Endothelial cell of hepatic sinusoid (primary cell): ENCODE measurements at regions not wholly inside any gene's neighbourhood (a gene's known extent, or its start where the extent isn't known, plus 50 kb on each side); places are given as distances from the start of the nearest gene placed in this dataset.

Experiments
- in situ Hi-C: cut with HindIII; loops from 2 replicates; pipeline ENCODE4 v1.10.0; 2017; ENCODE audit warnings: low sequenced_read_pairs

DNA sequence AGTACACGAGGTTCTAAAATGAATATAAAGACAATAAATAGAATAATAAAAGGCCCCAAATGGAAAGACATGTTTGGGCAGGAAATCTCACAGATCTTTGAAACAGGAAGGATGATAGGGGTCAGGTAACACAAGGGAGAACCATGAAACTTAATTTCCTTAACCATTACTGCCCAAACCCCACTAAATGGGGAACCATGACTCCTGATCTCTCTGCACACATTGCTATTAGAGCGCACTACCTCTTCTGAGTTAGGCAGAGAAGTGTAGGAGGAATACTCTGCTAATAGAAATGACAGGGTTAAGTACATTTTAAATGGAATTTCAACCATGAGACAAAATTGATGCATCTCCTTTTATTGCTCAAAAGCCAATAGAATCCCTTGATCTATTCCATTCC lies 213.7 kb upstream of the SETBP1 start:
- in situ Hi-C loops: no loop called here

DNA sequence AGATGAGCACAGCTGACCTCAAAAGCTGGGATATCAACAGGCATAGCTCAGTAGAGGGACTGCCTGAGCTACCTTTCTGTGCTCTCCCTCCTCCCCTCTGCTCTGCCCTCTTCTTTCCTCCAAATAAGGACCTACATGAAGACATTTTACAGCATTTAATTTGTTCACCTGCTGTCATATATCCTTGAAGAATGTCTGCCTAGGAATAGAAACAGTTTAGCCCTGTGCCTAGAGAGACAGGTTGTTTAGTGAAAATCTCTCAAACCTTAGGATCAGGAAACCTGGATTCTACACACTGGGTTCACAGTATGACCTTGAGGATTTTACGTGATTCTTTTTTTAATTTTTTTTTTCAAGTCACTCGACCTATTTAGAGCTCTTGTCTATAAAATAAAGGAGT lies 213.0 kb upstream of the SETBP1 start:
- in situ Hi-C loops: no loop called here

DNA sequence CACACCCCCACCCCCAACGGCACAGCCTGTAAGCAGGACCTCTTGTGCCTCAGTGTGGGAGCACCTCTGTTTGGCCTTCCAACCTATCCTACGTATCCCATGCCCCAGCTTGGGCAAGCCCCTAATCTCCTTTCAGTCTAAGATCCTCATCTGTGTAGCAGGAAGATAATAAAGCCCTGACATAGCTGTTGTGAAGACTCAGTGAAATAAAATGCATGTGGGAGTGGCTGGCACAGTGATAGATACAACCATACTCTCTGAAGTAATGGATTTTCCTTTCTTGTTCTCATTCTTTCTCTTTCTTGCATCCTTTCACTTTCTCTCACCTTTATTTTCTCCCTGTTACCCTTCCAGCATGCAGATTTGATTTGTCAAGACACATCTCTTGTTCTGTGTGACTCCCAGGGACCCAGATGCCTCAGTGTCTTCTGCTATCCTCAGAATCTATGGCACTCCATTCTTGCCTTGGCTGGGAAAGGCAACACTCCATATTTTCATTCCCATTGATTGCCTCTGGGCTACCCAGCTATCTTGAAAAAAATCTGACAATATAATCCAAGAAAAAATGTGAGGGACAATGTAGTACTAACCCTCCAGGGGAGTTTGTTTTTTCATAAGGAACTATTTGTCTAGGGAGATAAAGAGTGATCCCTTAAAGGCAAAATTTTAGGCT lies 207.2 kb upstream of the SETBP1 start:
- in situ Hi-C loops: no loop called here

DNA sequence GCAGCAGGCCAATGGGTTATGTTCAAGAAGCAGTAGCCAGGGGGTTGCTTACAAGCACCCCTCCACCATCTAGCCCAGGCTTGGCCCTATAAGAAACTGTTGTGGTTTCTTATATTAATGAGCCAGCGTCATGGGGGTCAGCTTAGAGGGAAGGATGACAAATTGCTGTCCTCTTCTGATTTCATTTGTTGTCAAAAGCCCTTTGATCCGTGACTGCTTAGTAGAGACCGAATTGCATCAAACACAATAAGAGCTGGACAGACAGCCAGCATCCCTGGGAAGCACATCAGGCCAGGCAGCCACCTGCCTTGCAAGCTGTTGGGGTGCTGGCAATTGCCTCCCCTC lies 206.6 kb upstream of the SETBP1 start:
- in situ Hi-C loops: no loop called here

DNA sequence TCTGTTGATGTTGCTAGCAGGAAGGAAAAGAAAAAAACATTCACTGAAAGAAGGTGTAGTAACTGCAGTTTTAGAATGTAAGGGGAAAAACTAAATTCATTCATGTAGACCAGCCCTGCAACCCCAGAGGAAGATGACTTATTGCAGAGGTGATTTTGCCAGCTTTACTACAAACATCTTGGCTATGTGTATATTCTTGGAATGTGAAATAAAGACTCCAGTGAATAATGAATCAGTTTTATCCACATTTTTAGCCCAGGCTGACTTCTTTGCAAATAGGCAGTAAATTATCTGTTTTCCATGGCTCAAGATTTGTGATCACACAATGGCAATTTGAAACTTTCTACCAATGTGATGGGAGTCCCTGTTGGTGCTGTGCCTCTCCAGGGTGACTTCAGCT lies 206.1 kb upstream of the SETBP1 start:
- in situ Hi-C loops: no loop called here

DNA sequence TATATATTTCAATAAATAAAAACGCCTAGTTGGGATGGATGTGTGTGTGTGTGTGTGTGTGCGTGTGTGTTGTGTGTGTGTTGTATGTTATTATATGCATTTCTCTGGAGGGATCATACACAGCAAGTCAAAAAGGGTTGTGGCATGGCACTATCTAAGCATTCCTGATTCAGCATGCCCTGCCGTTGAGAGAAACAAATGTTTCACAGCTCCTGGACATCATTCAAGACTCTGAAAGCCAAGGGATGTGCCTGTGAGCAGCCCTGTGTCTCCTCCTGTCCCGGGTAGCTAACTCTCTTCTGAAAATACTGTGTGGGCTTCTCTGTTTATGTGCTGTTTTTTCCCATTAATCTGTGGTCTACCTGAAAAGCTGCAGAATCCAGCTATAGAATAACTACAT lies 197.9 kb upstream of the SETBP1 start:
- in situ Hi-C loops: no loop called here

DNA sequence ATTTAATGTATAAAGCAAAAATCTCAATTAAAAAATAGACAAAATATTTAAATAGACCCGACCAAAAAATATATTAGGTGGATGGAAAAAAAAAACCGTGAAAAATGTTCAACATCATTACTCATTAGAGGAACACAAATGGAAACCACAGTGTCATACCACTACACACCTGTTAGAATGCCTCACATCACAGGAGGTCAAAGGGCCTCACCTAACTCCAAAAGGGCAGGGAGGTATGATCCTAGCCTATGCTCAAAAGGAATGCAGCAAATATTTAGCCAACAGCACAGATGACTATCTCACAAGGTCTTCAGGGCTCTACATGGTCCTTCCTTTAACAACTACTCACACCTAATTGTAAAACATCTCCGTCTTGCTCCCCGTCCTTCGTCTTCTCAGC lies 185.5 kb upstream of the SETBP1 start:
- in situ Hi-C loops: no loop called here

DNA sequence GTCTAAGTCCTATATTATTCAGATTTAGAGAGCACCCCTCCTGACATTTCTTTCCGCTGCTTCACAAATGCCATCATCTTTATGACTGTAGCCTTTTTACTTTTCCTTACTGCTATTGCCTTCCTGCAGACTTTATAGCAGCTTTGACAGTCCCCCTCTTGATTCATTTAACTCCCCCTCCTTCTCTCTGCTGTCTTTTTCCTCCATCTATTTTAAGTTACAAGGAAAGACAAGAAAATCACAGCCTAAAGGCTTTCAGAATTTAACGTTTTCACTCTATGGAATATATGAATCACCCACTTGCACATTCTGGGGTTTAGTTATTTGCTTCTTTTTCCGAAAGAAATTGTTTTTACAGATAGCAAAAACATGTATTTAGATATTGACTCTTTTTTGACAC lies 183.4 kb upstream of the SETBP1 start:
- in situ Hi-C loops: no loop called here

DNA sequence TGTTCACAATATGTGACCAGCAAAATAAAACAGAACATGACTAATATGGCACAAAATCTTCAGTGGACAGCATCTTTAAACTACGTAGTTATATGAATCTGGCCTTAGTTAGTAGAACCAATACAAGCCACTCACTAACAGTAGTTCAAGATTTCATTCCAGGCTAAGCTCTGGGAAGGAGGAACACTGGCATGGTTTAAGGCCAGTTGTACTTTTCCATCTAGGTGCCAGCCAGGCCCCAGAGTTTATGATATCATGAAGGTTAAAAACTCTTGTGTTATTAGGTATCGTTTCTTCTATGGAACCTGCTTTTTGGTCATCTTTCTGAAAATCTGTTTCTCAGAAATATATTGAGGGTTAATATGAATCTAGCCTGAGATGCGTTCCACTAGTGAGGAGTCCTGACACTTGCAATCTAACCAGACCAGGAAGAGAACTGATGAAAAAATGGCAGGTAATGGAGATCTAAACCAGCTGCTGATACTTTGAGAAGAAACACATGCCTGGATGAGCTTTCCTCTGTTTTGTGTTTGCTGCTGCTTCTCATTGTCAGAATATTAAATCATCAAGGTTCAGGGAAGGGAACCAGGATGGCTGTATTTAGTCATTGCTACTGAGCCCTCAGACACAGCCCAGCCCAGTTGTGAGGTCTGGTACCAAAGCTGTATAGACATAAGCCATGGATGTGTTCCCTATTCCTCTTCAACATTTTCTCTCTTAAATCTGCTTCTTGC lies 182.8 kb upstream of the SETBP1 start:
- in situ Hi-C loops: no loop called here

DNA sequence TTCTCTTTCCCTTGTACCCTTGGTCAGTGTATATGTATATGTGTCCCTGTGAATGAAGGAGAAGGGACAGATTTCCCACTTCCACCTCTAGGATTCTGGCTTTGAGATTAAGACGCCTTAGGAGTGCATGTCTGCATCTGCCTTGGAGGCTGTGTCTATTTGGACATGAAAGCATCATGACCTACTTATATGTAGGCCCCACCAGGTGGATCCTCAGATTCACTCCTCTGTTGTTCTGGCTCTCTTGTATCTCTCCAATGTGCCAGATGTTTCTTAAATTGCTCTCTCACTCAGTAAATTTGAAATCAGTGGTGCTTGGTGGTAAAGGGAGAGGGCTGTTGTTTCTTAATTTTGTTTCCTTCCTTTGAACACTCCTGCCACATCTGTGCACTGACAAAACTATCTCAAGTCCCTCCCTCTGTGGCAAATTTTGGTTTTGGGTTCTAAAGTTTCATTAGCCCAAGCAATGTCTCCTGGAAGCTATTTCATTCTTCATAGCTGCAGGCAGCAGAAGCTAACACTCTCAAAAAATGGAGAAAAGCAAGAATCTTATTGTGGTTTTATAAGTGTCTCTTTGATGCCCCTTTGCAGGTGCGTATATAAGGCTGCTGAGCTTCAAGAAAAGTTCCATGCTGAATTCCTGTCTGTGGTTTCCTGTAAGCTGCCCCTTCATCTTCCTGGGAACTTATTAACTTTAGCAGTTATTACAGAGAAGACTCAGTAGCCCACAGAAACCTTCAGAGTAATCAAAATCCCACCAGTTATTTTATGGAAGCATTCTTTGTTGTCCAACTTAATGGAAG lies 179.7 kb upstream of the SETBP1 start:
- in situ Hi-C loops: no loop called here

DNA sequence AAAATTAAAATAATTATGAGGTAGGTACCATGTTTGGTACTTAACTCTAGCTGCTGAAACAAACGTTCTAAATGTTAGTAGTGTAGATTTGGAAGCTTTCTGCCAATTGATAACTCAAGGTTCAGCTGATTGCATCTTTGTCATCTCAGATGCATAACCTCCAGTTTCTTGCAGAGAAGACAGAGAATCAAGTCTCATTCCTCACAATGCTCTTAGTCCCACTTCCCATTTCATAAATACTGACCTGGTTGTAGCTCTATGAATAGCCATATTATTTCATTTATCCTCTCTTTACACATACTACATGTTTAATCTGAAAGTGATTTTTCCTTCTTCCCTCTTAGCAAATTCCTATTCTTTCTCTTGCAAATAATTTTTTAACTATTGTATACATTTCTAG lies 178.5 kb upstream of the SETBP1 start:
- in situ Hi-C loops: no loop called here

DNA sequence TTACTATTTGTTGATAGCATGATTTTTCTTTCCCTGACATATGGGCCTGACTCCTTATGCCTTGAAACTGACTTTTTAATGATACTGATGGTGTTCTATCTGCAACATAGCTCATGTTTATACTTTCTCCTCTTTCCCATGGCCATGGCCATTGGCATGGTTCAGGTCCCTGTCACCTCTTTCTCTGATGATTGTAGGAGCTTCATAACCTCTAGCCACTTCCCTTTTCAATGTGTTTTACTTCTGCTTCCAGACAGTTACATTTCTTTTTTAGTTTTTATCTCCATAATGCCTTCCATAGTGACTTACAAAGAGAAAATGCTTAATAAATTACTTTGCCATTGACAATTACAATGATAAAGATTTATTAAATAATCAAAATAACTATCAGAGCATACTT lies 177.9 kb upstream of the SETBP1 start:
- in situ Hi-C loops: no loop called here

DNA sequence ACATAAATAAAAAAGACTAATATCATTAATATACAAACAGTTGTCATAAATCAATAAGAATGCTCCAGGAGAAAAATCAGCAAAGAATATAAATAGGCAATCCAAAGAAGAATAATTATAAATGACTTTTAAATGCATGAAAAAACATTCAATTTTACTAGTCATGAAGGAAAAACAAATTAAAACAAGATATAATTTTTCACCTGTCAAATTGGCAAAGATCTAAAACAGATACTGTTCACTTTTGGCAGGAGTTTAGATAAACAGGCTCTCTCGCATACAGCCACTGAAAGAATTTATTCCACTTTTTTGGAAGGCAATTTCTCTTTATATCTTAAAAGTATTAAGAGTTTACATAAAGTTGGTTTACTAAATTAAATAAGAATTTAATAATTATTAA lies 176.8 kb upstream of the SETBP1 start:
- in situ Hi-C loops: no loop called here

DNA sequence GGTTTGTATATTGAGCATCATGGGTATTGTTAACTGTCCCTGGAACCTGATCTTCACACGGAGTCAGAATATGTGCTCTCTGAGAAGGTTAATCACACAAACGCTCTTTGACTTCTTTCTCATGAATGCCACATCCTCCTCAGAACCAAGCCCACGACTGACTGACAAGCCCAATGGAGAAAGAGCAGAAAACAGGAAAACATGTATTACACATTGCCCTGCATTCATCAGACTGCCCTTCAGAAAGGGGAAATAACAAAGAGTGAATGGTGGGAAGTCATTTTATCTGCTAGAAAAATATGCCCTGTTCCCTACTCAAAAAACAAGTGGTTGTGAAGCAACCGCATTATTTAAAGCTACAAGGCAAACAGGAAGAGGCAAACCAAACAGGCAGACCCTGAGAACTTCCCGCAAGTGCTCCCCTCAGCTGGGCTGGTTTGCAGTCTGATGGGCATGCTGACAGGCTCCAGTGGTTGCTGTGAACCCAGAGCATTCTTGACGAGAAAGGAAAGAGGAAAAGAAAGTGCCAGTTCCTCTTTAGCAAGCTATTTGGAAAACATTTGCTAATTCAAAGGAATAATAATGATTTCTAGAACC lies 172.9 kb upstream of the SETBP1 start:
- in situ Hi-C loops: no loop called here

DNA sequence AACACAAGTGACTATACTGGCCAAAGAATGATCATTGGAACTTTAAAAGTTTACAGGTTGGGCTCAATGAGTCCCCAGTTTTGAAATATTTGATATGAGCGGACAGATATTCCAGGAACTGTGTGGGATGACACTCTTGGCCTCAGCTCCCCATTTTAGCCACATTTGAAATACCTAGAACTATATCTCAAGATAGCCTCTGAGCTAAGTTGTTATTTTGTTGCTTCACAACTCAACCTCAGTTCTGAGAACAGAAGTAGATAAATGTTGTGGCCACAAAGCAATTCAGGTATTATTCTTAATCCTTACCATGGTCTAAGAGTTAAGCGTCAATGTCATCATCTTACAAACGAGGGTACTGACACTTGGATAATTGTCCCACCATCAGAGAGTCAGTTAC lies 172.2 kb upstream of the SETBP1 start:
- in situ Hi-C loops: no loop called here

DNA sequence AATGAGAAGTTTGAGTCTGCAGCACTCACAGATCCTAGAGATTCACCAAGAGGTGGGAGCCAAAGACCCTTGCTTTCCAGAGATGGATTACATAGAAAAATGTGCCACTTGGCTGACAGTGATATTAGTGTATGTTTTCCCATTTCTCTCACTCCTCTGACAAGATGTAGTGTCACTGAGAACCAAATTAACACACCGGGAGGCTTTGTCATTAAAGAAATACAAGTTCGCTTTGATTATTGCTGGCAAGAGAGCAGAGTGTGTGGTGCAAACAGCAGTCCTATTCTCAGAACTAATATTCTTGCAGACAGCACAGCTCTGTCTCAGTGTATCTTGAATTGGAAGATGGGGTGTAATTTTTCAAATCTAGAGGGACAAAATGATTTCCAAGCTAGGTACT lies 171.6 kb upstream of the SETBP1 start:
- in situ Hi-C loops: no loop called here

DNA sequence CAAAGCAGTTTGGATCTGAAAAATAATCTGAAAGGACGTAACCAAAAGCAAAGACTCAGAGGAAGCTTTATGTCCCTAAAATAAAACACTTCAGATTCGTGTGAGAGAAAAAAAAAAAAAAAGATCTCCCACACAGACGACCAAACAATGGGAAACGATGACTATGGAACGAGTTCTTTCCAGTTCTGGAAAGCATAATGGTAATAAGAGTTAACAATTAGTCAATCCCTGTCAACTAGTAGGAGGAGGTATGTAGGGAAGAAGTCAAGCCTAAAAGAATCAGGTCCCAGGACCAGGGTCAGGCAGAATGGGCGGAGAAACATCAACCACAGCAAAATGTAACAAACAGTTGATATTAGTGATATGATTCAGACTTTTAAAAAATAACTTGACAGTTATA lies 170.3 kb upstream of the SETBP1 start:
- in situ Hi-C loops: no loop called here

DNA sequence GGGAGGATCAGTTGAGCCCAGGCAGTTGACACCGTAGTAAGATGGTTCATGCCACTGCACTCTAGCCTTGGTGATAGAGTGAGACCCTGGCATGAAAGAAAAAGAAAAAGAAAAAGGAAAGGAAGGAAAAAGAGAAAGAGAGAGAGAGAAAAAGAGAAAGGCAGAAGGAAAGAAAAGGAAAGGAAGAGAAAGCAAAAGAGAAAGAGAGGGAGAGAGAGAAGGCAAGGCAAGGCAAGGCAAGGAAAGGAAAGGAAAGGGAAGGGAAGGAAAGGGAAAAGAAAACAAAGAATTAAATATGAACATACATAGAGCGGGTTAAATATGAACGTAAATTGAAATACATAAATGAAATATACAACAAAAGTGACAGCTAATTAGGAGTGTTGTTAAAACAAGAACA lies 167.5 kb upstream of the SETBP1 start:
- in situ Hi-C loops: no loop called here

DNA sequence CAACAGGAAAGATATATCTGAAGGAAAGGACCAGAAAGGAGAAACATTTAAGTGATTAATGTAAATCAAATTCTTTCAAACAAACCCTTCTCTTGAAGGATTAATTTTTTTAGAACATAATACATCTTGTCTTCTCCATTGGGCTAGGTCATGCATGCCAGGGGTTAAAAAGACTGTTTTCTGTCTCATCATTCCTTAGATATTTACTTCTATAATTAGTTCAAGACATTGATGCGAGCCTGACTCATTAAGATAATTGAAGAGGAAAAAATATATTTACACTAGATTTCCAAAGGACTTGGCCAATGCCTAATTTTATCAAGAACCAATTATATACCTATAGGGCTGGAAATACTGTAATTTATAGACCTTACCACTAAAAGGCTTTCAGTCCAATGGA lies 166.6 kb upstream of the SETBP1 start:
- in situ Hi-C loops: no loop called here

DNA sequence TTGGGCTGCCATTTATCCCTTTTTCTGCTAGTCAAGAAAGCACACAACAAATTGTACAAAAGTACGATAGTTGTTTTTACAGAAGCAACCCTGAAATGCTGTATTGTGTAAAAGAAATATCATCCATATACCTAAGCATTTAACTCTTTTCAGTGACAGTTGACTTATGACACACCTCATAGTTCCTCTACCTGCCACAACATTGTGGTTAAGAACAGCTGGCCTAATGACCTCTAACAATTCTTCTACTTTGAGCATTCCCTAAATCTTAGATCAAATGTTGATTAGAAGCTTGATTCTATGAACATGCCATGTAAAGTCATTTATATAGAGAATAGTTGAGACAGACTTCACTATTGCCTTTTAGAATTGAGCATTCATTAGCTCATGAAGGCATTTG lies 165.9 kb upstream of the SETBP1 start:
- in situ Hi-C loops: no loop called here

DNA sequence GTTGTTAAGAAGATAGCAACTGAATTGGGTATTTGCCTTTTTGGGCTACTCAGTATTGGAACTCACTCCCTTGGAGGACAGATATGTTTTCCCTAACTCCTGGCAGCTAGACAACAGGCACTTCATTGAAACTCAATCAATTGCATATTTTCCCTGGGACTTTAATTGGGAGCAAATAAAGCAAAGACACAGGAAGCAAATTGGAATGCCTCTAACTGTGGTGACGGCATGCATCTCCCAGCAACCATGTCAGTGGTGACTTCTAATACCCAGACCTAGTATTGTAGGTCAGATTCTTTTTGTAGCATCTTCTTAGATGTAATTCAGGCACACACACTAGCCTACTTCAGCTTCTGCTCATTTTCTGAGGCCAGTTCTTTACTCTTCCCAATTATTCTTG lies 164.2 kb upstream of the SETBP1 start:
- in situ Hi-C loops: no loop called here

DNA sequence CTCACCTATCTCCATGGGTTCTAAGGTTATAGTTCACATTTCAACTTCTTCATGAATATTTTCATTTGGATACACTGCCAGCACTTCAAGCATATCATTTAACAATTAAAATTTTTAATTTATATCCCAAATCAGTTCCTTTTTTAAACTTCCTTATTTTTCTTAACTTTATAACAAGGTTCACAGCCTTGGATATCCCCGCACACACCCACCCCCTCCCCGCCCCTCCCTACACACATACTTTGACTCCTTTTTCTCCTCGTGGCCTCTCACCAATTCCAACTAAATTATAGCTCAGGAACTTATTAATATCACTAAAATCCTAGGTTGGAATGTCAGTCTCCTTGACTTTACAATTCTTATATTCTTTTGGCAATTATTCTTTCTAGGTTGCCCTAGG lies 163.6 kb upstream of the SETBP1 start:
- in situ Hi-C loops: no loop called here
